ENCODE measurements at regions not wholly inside any gene's neighbourhood (a gene's known extent, or its start where the extent isn't known, plus 50 kb on each side); places are given as distances from the start of the nearest gene placed in this dataset.

- TF ChIP-seq CTCF (IDR thresholded peaks at IDR 0.05): no peak
- no peak for TF ChIP-seq EP300 (IDR thresholded peaks at IDR 0.05; ENCODE audit: low read depth)
Measured at GRCh38 chr1:229146647-229147046, 124.3 kb upstream of the RAB4A start.
